GM19035 (cell line): ENCODE measurements at regions not wholly inside any gene's neighbourhood (a gene's known extent, or its start where the extent isn't known, plus 50 kb on each side); places are given as distances from the start of the nearest gene placed in this dataset.
"Not testable (repeated sequence)": the region's sequence is repeated elsewhere in the genome, so short reads cannot be mapped to it uniquely, and the experiment has no call there.

Experiments
- ATAC-seq: cut with Tn5 transposase; IDR thresholded peaks from one replicate; pipeline ENCODE4 v1.9.1; 2021; ENCODE audit not compliant: unreplicated experiment

DNA sequence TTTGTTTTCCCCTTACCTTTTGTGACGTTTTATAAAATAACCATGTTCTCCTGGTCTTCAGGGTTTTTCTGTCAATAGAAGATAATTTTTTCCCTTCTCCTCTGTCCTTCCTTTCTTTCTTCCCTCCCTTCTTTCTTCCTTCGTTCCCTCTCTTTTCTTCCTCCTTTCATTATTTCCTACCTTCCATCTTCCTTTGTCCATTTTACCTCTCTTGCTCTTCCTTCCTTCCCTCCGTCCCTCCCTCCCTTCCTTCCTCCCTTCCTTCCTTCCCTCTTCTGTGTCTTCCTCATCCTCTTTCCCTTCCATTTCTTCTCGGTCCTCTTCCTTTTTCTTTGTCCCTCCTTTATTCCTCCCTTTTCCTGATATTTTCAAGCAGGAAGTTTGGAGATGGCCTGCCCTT lies 128.2 kb downstream of the TEX36 start:
- no peak for ATAC-seq

DNA sequence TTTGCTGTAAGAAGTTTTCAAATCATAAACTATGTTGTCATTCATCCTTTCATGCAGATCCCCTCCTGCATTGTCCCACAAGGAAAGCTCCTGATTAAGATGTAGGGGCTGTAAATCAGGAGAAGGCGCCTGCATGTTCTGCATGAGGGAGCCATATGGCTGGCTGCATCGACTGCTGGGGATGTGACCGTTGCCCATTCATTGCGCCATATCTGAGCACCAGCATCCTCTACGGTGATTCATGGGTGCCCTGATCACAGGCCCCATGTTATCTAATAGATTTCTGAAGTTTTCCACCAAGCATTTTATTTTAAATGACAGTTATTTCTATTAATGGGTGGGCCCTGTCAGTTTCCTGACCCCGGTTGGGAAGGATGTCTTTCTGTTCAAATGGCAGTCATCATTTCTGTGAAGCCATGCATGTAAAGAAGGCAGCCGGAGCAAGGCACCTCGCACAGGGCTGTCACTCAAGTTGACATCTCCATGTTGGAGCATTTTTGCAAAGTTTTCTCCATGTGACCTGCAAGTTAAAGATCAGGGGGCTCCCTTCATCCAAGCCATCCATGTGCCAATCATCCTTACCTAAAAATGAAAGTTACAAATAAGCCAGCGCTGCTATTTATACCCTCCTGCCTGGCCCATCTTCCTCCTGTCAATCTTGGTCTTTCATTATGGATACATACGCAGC lies 128.8 kb downstream of the TEX36 start:
- no peak for ATAC-seq

DNA sequence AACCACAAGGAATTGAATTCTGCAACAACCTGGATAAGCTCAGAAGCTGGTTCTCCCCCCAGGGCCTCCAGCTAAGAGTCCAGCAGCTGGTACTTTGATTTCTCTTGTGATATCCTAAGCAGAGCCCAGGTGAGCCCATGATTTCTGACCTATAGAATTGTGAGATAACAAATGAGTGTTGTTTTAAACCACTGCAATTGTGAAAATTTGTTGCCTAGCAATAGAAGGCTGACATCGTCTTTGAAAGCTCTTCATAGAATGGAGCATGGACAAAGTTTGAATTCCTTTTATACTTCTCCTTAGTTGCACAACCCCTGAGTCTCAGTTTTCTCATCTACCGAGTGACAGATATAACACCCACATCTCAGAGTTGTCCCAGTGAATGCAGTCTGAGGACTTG lies 129.9 kb downstream of the TEX36 start:
- ATAC-seq, result no peak

DNA sequence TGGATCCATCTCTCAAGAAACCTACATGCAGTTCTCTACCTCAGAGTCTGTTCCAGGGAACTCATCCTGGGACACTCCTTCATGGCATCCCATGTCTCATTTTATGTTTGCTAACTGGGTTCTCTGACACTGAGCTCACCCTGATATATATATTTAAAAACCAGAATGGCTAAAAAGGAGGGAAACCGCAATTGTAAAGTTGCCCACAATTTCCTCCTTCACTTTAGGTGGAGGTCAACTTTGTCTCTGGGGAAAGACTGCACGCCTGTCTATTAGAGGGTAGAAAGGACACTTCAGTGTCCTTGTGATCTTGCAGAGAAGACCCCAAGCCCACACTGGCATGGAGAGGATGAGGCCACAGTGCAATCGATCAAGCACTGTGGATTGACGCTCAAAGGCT lies 131.7 kb downstream of the TEX36 start:
- ATAC-seq, result no peak

DNA sequence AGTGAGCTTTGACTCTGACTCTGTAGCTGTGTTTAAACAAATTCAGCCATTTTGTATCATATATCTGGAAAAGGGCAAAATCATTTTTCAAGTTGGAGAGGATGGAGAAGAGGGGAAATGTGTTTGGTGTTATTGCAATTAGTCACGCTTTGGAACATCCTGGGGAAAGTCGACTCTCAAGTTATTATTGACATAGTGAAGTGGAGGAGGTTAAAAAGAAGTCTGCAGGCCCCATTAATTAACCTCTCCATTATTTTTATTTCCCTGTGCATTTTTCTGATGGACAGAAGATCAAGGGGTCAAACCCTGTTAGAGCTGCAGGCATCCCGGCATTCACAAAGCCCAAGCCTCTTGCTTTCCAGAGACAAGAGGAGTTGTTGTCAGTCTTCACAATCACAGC lies 132.6 kb downstream of the TEX36 start:
- ATAC-seq, result no peak

DNA sequence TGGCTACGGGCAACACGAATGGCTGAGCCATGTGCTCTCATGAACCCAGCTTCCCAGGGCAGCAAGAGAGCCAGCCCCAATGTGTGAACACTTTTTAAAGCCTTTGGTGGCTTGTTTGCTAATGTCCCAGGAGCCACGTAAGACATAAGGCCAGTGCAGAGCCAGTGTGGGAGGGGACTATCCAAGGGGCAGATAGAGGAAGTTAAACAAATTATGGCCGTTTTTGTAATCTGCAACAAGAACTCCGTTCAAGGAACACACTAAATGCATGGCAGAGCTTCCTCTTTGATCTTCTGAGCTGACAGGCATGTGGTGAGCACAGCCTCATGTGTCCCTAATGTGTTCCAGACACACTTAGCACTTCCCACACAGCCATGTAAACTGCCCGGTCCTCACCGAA lies 133.3 kb downstream of the TEX36 start:
- no peak for ATAC-seq

DNA sequence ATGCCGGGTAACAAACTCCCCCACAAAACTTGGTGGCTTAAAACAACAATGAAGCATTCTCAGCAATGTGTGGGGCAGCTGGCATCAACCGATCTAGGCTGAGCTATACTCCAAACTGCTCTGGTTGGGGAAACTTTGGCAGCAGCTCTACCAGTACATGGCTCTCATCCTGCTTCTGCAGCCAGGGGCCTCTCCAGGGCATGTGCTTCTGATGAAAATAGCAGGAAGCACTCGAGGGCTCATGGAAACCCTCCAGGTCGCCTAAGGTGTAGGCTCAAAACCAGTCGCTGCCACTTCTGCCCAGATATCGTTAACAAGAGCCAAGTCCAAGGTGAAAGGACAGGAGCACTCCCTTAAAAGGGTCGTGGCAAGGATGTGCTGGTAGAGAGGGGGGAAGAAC lies 134.1 kb downstream of the TEX36 start:
- ATAC-seq, result no peak

DNA sequence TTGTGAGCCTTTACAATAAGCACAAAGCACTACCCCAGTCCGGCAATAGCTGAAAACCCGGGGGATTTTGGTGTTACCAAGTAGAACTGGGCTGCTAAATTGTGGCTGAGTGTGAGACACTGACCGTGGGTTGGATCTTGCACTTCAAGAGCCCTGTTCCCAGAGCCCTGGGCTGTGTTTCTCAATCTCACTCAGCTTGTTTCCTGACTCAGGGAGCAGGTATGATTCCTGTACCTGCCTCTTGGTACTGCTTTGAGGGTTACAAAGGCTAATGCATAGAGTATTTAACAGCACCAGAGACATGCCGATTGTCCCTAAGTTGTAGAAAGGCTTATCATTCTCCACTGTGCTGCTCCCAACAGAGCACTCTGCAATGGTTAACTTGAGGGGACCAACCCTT lies 134.6 kb downstream of the TEX36 start:
- ATAC-seq, result no peak

DNA sequence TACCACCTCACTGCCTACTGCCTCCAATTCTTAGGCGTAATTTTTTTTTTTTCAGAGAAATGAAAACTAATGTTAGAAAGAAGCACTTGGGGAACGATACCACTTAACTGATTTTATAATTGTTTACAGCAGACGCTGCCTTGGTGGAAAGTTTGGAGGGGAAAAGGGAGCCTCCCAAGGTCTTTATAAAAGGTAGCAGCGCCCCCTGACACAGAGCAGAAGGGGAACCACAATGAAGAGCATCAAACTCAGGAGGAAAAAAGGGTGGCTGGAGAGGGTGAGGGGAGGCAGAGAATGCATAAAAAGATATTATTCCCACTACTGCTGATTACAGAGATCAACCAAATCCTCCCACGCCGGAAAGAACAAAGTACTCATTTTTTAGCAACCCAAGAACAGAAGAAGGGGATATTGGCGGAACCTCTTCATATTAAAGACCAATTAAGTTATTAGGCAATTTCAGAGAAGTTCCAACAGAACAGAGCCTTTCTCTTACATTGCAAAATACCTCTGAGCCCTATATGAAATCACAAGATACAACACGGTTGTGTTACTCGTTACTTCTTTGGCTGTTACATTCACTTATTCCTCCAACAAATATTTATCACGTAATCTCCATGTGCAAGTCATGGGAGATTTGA lies 135.8 kb downstream of the TEX36 start:
- no peak for ATAC-seq

DNA sequence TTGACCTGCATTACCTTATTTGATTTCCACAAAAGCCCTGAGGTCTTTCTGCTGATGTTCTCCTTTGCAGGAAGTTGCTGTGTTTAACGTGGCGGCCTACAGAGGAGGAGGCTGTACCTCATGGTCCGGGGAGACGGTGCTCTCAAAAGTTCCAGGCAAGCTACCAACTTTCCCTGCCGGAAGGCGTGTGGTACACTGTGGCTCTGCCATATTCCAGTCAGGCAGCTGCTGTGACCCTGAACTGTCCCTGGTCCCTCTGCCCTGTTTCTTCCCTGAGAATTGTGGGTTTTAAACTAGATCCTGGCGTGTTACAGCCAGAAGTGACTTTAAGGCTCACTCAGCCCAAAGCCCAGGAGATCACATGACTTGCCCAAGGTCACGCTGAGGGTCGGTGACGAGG lies 139.2 kb downstream of the TEX36 start:
- no peak for ATAC-seq

DNA sequence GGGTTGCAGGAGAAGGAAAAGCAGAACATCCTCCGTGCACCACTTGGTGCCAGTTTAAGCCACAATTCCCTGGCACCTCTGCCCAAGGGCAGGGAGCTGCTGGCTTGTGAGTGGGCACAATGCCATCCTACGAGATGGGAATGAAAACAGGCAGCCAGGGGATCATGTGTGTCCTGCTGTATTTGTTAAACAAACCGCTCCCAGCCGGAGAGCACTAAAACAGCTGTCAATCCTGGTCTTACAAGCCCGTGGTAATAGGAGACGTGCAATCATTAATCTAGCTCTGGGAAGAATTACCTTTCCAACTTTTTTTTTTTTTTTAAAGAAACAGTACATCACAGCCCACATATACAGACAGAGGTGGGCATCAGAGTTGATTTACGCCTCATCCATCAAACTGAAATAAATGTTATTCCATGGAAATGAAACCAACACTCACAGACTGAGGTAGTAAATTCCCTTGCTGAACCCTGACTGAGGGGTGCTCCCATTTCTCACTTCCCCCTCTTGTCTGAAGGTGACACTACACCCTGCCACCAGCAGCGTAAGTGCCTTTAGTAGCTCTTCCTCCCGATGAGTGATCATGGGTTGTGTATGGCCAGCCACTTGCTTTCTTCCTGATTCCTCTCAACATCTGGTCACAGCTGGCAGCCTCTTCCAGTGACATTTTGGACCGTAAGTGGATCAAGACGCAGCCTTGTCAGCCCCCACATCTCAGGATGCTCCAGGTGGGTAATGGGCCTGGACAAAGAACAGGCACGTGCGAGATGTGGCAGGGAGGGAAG lies 143.8 kb downstream of the TEX36 start:
- ATAC-seq, result no peak

DNA sequence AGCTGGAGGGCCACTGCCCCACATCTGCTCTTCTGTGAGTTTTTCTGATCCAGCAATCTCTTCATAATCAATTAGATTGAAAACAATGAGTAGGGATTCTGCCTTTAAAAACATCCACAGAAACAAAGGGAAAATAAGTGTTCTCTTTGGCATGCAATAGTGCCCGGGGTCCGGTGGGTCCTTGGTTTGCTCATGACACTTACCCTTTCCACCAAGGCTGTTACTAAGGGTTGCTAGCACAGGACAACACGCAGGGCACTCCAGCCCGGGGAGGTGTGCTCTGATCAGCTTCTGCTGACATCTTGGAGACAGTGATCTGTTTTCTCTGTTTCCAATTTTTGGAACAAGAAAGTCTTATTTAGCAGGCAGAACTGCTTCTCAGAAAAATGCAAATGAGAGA lies 146.7 kb downstream of the TEX36 start:
- ATAC-seq, result no peak

DNA sequence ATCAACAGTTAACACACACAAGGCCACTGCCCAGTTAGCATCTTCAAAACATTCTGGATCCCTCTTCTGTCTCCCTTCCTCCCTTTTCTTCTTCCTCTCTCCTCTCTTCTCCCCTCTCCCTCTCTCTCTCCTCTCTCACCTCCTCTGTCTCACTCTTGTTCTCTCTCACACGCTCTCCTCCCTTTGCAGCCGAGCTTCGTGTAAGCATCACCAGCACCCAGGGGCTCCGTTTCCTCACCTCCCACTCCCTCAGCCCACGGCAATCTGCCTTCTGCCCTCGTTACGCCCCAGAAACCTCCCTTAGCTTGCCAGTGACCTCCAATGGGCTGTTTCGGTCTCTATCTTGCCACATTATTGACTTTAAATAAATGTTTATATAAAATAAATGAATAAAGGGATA lies 147.4 kb downstream of the TEX36 start:
- ATAC-seq, result no peak

DNA sequence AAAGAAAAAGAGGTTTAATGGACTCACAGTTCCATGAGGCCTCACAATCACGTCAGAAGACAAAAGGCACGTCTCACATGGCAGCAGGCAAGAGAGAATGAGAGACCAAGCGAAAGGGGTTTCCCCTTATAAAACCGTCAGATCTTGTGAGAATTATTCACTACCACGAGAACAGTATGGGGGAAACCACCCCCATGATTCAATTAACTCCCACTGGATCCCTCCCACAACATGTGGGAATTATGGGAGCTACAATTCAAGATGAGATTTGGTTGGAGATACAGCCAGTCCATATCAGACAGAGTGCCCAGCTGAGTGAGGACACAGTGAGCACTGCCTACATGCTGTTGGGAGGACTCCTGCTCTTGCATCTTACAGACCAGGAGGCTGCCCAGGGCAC lies 148.4 kb downstream of the TEX36 start:
- no peak for ATAC-seq

DNA sequence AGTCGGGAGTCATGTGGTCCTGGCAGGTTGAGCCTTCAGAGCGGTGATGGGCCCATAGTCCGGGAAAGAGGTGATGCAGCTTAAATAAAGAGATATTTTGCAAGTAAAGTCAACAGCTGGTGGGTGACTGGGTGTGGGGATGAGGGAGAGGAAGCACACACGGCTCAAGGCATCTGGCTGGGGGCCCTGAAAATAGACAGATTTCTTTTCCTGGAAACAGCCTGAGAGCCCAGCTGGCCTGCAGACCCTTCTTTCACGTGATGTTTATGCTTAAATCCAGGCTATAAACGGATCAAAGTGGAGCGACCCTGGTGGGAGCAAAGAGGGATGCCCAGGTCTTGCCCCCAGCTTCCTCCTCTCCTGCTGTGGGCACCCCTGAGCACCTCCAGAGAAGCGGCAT lies 149.1 kb downstream of the TEX36 start:
- no peak for ATAC-seq

DNA sequence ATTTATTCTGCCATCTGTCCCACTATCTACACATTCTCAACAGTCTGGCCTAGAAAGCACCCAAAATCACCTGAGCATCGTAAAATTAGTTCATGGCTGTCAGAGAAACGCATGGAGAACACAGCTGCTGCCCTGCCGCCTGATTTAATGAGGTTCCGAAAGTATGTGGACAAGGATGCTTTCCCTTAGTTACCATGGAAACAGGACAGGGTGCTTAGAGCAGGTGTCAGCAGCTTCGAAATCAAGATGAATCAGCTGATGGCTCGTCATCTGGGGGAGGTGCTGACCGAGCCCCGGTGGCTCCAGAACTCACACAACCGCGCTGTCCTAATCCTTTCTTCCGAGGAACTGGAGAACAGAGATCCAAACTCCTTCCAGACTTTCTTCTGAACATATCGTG lies 151.5 kb downstream of the TEX36 start:
- ATAC-seq, result no peak

DNA sequence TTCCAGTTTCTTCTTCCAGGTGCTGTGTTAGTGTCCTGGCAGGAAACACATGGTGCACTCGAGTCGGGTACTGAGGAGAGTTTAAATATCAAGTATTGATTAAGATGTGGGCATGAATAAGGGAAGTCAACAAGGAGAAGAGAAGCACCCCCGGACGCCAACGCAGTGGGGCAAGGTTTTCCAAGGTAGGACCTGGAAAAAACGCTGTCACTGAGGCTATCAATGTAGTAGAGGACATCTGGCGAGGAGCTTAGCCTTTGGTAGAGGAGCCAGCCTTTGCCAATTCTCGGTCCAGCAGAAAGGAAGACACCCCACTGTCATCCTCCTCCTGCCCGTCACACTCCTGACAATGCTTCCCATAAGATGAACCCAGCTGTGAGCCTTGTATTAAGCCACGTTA lies 159.6 kb downstream of the TEX36 start:
- ATAC-seq, result no peak

DNA sequence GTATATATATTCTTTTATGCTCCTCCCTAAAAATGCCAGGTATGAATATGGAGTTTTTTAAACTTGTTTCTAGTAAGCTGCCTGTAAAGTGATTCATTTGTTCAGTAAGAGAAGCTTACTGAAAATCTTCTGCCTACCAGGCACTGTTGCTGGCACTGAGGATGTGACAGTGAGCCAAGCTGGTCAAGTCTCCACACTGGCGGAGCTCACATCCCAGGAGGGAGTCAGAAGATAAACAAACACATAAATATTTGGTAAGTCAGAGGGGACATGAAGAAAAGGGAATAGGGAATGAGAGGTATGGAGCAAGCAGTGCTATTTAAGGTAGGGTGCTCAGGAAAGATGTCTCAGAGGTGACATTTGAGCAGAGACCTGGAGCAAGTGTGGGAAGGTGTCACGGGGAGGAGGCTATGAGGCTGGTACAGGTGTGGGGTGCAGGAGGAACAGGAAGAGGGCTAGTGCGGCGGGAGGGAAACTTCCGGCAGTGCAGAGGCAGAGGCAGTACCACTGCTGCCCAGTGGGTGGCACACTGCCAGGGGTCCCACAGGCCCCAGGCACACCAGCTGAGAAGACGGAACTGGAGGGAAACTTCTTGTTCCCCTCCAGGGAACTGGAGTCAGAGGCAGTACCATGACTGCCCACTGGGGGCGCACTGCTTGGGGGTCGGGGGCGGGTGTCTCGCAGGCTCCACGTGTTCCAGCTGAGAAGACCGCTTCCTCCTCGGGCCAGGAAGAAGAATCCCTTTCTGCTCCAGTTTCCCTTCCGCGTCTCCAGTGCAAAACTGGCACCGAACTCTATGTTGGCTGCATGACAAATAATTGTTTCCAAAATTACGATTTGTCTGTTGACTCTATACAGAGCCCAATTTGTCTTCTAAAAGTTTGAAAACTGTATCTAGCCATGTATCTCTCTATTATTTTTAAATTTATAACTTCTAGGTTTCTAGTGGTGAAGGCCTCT lies 161.0 kb downstream of the TEX36 start:
- ATAC-seq, result no peak

DNA sequence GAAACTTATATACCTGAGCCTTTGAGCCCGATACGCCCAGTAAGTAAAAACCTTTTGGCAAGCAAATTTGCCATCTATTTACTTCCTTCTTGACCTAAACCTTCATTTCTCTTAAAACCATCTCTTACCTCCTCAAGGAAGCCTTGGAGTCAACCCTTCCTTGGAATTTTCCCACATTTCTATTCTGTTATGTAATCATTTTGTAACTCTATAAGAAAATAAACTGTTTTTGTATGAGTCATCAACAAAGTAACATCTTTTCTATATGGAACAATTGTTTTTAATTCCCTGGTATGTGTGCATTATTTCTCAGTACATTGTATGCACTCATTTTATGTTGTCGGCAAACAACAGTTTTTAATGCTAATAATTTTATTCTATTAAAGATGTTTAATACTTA lies 162.0 kb downstream of the TEX36 start:
- no peak for ATAC-seq

DNA sequence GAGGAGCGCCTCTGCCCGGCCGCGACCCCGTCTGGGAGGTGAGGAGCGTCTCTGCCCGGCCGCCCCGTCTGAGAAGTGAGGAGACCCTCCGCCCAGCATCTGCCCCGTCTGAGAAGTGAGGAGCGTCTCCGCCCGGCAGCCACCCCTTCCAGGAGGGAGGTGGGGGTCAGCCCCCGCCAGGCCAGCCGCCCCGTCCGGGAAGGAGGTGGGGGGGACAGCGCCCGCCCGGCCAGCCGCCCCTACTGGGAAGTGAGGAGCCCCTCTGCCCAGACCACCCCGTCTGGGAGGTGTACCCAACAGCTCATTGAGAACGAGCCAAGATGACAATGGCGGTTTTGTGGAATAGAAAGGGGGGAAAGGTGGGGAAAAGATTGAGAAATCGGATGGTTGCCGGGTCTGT lies 164.6 kb downstream of the TEX36 start:
- not testable (repeated sequence) for ATAC-seq

DNA sequence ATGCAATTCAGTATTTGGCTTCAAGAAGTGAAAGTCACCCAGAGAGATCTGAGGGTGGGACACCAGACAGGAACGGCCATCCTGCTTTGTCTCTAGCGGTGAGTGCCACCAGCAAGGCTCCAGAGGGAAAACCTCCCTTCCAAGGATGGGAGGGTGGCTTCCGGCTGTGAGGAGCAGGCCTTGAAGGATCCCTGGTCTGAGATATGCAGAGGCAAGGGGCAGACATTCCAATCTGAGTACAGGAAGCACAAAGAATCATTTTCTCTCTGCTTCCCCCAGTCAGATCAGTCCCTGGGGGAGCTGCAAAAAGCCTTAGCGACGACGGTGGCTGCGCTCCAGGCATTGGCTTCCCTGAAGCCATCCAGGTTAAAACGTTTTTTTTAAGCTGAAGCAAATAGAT lies 167.4 kb downstream of the TEX36 start:
- ATAC-seq, result no peak
